ENCODE measurements at regions not wholly inside any gene's neighbourhood (a gene's known extent, or its start where the extent isn't known, plus 50 kb on each side); places are given as distances from the start of the nearest gene placed in this dataset.

GRCh38 chr16:5845046-5845445, 747.5 kb upstream of the EEF2KMT start:
- no peak overlapping the region for H3K4me2 ChIP-seq (ENCODE audit: insufficient read depth, low read length)
- H3K4me1 ChIP-seq (ENCODE audit: control insufficient read depth, extremely low read depth, insufficient read depth, low read length) = no peaks in the 10 kb centered on the region
- H4K20me1 ChIP-seq (replicated peaks; ENCODE audit: control insufficient read depth, extremely low read depth, insufficient read depth, low read length) = no peaks in the 10 kb centered on the region
- peaks cover 6% of the 10 kb centered on the region for H3K9me3 ChIP-seq (replicated peaks; ENCODE audit: control insufficient read depth, insufficient read depth, low read length)
- no peak for DNase-seq (ENCODE audit: low read depth, low spot score)
- no peak overlapping the region for H3K4me3 ChIP-seq (replicated peaks in 1 of 3; ENCODE audit: insufficient read depth in 1 of 3, low read depth in 1 of 3, low read length in 3 of 3)
- H3K9me1 ChIP-seq (replicated peaks; ENCODE audit: control insufficient read depth, extremely low read depth, insufficient read depth, low read length) = no peaks in the 10 kb centered on the region
- H2AFZ ChIP-seq (ENCODE audit: low read depth, low read length) = no peak overlapping the region
- dilution Hi-C loops (cut with MboI; ENCODE audit: extremely low pct_ligation_motif_present, low sequenced_read_pairs) (no loop called here), intact Hi-C loops (cut with micrococcal nuclease) (no loop called here)
- no peaks in the 10 kb centered on the region for H3K79me2 ChIP-seq (ENCODE audit: control insufficient read depth, insufficient read depth, low read length)
- H3K9ac ChIP-seq (replicated peaks; ENCODE audit: extremely low read depth, insufficient read depth, low read length) = no peak overlapping the region
- CTCF ChIA-PET = no interaction called here
- no peak overlapping the region for H3K27ac ChIP-seq (ENCODE audit: insufficient read depth, low read depth, low read length)
- no peak for TF ChIP-seq FOS (IDR thresholded peaks at IDR 0.05; ENCODE audit: borderline replicate concordance, insufficient read depth, low read length)
- TF ChIP-seq POLR2AphosphoS5 (IDR thresholded peaks at IDR 0.05; ENCODE audit: insufficient read depth, low read depth, low read length) = no peak
- no peak for TF ChIP-seq JUN (IDR thresholded peaks at IDR 0.05; ENCODE audit: borderline replicate concordance, insufficient read depth, insufficient read length, low read depth)
- H3K27me3 ChIP-seq (ENCODE audit: control insufficient read depth in 2 of 2, insufficient read depth in 2 of 2, low read length in 2 of 2) = no peaks in the 10 kb centered on the region
- POLR2A ChIA-PET = no interaction called here
- no peaks in the 10 kb centered on the region for H3K36me3 ChIP-seq (ENCODE audit: control insufficient read depth in 2 of 2, extremely low read depth in 1 of 2, insufficient read depth in 2 of 2, low read length in 2 of 2)
- FAIRE-seq = no peak
- BruUV-seq (replicated peaks) = no TSS peak

GRCh38 chr16:5841974-5842373, 744.4 kb upstream of the EEF2KMT start:
- dilution Hi-C loops (cut with MboI; ENCODE audit: extremely low pct_ligation_motif_present, low sequenced_read_pairs) = no loop called here
- H3K4me3 ChIP-seq (replicated peaks in 1 of 3; ENCODE audit: insufficient read depth in 1 of 3, low read depth in 1 of 3, low read length in 3 of 3) = no peak overlapping the region
- peaks cover 8% of the 10 kb centered on the region for H3K9me3 ChIP-seq (replicated peaks; ENCODE audit: control insufficient read depth, insufficient read depth, low read length)
- no peaks in the 10 kb centered on the region for H4K20me1 ChIP-seq (replicated peaks; ENCODE audit: control insufficient read depth, extremely low read depth, insufficient read depth, low read length)
- no peak for FAIRE-seq
- DNase-seq (ENCODE audit: low read depth, low spot score) = no peak
- POLR2A ChIA-PET = no interaction called here
- TF ChIP-seq MYC (IDR thresholded peaks at IDR 0.05; ENCODE audit: low read depth, low read length) = no peak
- TF ChIP-seq POLR2A (IDR thresholded peaks at IDR 0.05; ENCODE audit: low read depth, low read length) = no peak
- TF ChIP-seq FOS (IDR thresholded peaks at IDR 0.05; ENCODE audit: borderline replicate concordance, insufficient read depth, low read length) = no peak
- TF ChIP-seq MAX (IDR thresholded peaks at IDR 0.05; ENCODE audit: insufficient read depth, insufficient read length) = no peak
- no peak for TF ChIP-seq JUN (IDR thresholded peaks at IDR 0.05; ENCODE audit: borderline replicate concordance, insufficient read depth, insufficient read length, low read depth)
- TF ChIP-seq POLR2AphosphoS5 (IDR thresholded peaks at IDR 0.05; ENCODE audit: insufficient read depth, low read depth, low read length) = no peak
- intact Hi-C loops (cut with micrococcal nuclease) = no loop called here
- H3K9ac ChIP-seq (replicated peaks; ENCODE audit: extremely low read depth, insufficient read depth, low read length) = no peak overlapping the region
- H3K27me3 ChIP-seq (ENCODE audit: control insufficient read depth in 2 of 2, insufficient read depth in 2 of 2, low read length in 2 of 2) = no peaks in the 10 kb centered on the region
- no peaks in the 10 kb centered on the region for H3K4me1 ChIP-seq (ENCODE audit: control insufficient read depth, extremely low read depth, insufficient read depth, low read length)
- no peak overlapping the region for H3K27ac ChIP-seq (ENCODE audit: insufficient read depth, low read depth, low read length)
- BruUV-seq (replicated peaks) = no TSS peak
- no peak overlapping the region for H3K4me2 ChIP-seq (ENCODE audit: insufficient read depth, low read length)
- CTCF ChIA-PET = no interaction called here
- H2AFZ ChIP-seq (ENCODE audit: low read depth, low read length) = no peak overlapping the region
- no peaks in the 10 kb centered on the region for H3K79me2 ChIP-seq (ENCODE audit: control insufficient read depth, insufficient read depth, low read length)
- H3K36me3 ChIP-seq (ENCODE audit: control insufficient read depth in 2 of 2, extremely low read depth in 1 of 2, insufficient read depth in 2 of 2, low read length in 2 of 2) = no peaks in the 10 kb centered on the region
- no peaks in the 10 kb centered on the region for H3K9me1 ChIP-seq (replicated peaks; ENCODE audit: control insufficient read depth, extremely low read depth, insufficient read depth, low read length)
